Lower leg skin (tissue), 4 donors: ENCODE measurements at regions not wholly inside any gene's neighbourhood (a gene's known extent, or its start where the extent isn't known, plus 50 kb on each side); places are given as distances from the start of the nearest gene placed in this dataset.

ENCODE experiments used
- DNase-seq, 2 donors: peaks; one replicate each; pipeline ENCODE4 v3.0.0-alpha.2; 2019; ENCODE audit warnings: low spot score in 2 of 2
- H3K4me3 ChIP-seq: fragments of 200-600 bp; sonication (generic); 2 replicates; pipeline ENCODE4 v1.5.1; 2017; ENCODE audit warnings: mild to moderate bottlenecking, low read depth; ENCODE audit not compliant: poor library complexity, severe bottlenecking
- CTCF ChIP-seq, 3 donors: fragments of 450-650 bp; IDR thresholded peaks; one replicate each; pipeline ENCODE4 v1.5.1; 2016; ENCODE audit warnings: antibody characterized with exemption in 3 of 3, mild to moderate bottlenecking in 3 of 3, moderate library complexity in 2 of 3
- POLR2A ChIP-seq, 2 donors: fragments of 450-650 bp; IDR thresholded peaks; one replicate each; pipeline ENCODE4 v1.6.1; 2016 to 2017; ENCODE audit warnings: antibody characterized with exemption in 2 of 2, mild to moderate bottlenecking in 1 of 2, moderate library complexity in 1 of 2
- WGBS, 2 donors: methylation state at CpG; one replicate each; pipeline ENCODE4 v1.1.5; 2018; 5-methylcytosine and 5-hydroxymethylcytosine counted together
- intact Hi-C: fragments of 100-400 bp; cut with DNase I; formaldehyde crosslinking; loops from one replicate; pipeline ENCODE4 v1.15.0; 2023; ENCODE audit warnings: low total_unique reads

- intact Hi-C loops = no loop called here
- 64 to 66% methylated on average over 3 of the region's 3 CpGs for WGBS, 2 donors
- DNase-seq = no peak
- H3K4me3 ChIP-seq = no peak overlapping the region
- no peak for TF ChIP-seq CTCF (IDR thresholded peaks at IDR 0.05)
- TF ChIP-seq POLR2A (IDR thresholded peaks at IDR 0.05) = no peak
These were observed 310.4 kb upstream of the NT5C1B start for GRCh38 chr2:18899725-18900124.

- no peak for DNase-seq
- no peak for TF ChIP-seq CTCF (IDR thresholded peaks at IDR 0.05)
- no peak for TF ChIP-seq POLR2A (IDR thresholded peaks at IDR 0.05)
- no peak overlapping the region for H3K4me3 ChIP-seq
- intact Hi-C loops = no loop called here
These were observed 308.9 kb upstream of the NT5C1B start for GRCh38 chr2:18898271-18898670.

GRCh38 chr2:18896125-18896764, 306.9 kb upstream of the NT5C1B start:
- WGBS, 2 donors = 55 to 63% methylated on average over 2 of the region's 2 CpGs

GRCh38 chr2:18891600-18892345, 302.4 kb upstream of the NT5C1B start:
- 76 to 91% methylated on average over 3 of the region's 3 CpGs for WGBS, 2 donors
- no peak overlapping the region for H3K4me3 ChIP-seq
- TF ChIP-seq POLR2A (IDR thresholded peaks at IDR 0.05) (no peak), CTCF (IDR thresholded peaks at IDR 0.05) (no peak)
- DNase-seq = no peak
- intact Hi-C loops = no loop called here

More at GRCh38 chr2:18896125-18896764, 306.9 kb upstream of the NT5C1B start:
- no peak overlapping the region for H3K4me3 ChIP-seq
- TF ChIP-seq POLR2A (IDR thresholded peaks at IDR 0.05) (no peak), CTCF (IDR thresholded peaks at IDR 0.05) (no peak)
- no peak for DNase-seq
- intact Hi-C loops = no loop called here

GRCh38 chr2:18889565-18890332, 300.4 kb upstream of the NT5C1B start:
- H3K4me3 ChIP-seq = no peak overlapping the region
- TF ChIP-seq CTCF (IDR thresholded peaks at IDR 0.05) = no peak
- no peak for TF ChIP-seq POLR2A (IDR thresholded peaks at IDR 0.05)
- DNase-seq = no peak
- intact Hi-C loops = no loop called here
- WGBS, 2 donors = 52 to 66% methylated on average over 5 of the region's 5 CpGs
